Neuronal stem cell (in vitro differentiated cells): ENCODE measurements at regions not wholly inside any gene's neighbourhood (a gene's known extent, or its start where the extent isn't known, plus 50 kb on each side); places are given as distances from the start of the nearest gene placed in this dataset.

ENCODE experiments used
- DNase-seq: peaks from one replicate; pipeline ENCODE4 v3.0.0-alpha.2; 2013; ENCODE audit warnings: low spot score
- H2AFZ ChIP-seq: one replicate; pipeline ENCODE4 v1.6.1; 2013; ENCODE audit warnings: mild to moderate bottlenecking, low read length, inconsistent platforms
- H2AK5ac ChIP-seq: 2 replicates; pipeline ENCODE4 v1.6.1; 2013; ENCODE audit warnings: low read depth, mild to moderate bottlenecking, inconsistent platforms, low read length, moderate library complexity, mixed read lengths
- H2BK120ac ChIP-seq: 2 replicates; pipeline ENCODE4 v1.6.1; 2013; ENCODE audit warnings: low read depth, mild to moderate bottlenecking, inconsistent platforms, low read length, moderate library complexity, mixed read lengths
- H2BK12ac ChIP-seq: one replicate; pipeline ENCODE4 v1.6.1; 2013; ENCODE audit warnings: low read length, inconsistent platforms
- H2BK15ac ChIP-seq: 2 replicates; pipeline ENCODE4 v1.6.1; 2013; ENCODE audit warnings: mild to moderate bottlenecking, low read length, inconsistent platforms, mixed read lengths
- H2BK5ac ChIP-seq: one replicate; pipeline ENCODE4 v1.6.1; 2013; ENCODE audit warnings: inconsistent platforms, mild to moderate bottlenecking, low read length, moderate library complexity
- H3K14ac ChIP-seq: one replicate; pipeline ENCODE4 v1.6.1; 2013; ENCODE audit warnings: low read length, inconsistent platforms
- H3K18ac ChIP-seq: 2 replicates; pipeline ENCODE4 v1.6.1; 2013; ENCODE audit warnings: low read length, inconsistent platforms
- H3K23ac ChIP-seq: 2 replicates; pipeline ENCODE4 v1.6.1; 2013; ENCODE audit warnings: low read depth, mild to moderate bottlenecking, mixed read lengths, low read length, inconsistent platforms; ENCODE audit not compliant: poor library complexity
- H3K27ac ChIP-seq: replicated peaks from 3 replicates; pipeline ENCODE4 v1.5.1; 2013; ENCODE audit warnings: low read length, inconsistent platforms
- H3K27me3 ChIP-seq, 3 experiments: 2 replicates each; pipeline ENCODE4 v1.6.1; 2013; ENCODE audit warnings: low read length in 3 of 3, mild to moderate bottlenecking in 2 of 3, inconsistent platforms in 1 of 3, low read depth in 1 of 3, mixed read lengths in 1 of 3, moderate library complexity in 1 of 3; ENCODE audit not compliant: control insufficient read depth in 3 of 3, insufficient read depth in 3 of 3
- H3K36me3 ChIP-seq, 2 donors: replicated peaks in 1 of 2; 2 replicates each; pipeline ENCODE4 v1.6.1; 2013; ENCODE audit warnings: low read length in 2 of 2; ENCODE audit not compliant: control insufficient read depth in 2 of 2, insufficient read depth in 2 of 2
- H3K4ac ChIP-seq: 2 replicates; pipeline ENCODE4 v1.6.1; 2013; ENCODE audit warnings: inconsistent platforms, mild to moderate bottlenecking, low read length, moderate library complexity
- H3K4me1 ChIP-seq, 2 donors: 1 replicate in 1 of 2; 2 replicates in 1 of 2; pipeline ENCODE4 v1.6.1; 2013; ENCODE audit warnings: low read length in 2 of 2, low read depth in 1 of 2; ENCODE audit not compliant: control insufficient read depth in 2 of 2, insufficient read depth in 1 of 2
- H3K4me2 ChIP-seq: one replicate; pipeline ENCODE4 v1.6.1; 2013; ENCODE audit warnings: mild to moderate bottlenecking, low read length, inconsistent platforms; ENCODE audit not compliant: insufficient read depth, poor library complexity, severe bottlenecking
- H3K4me3 ChIP-seq, 2 donors: 2 replicates each; pipeline ENCODE4 v1.5.1; 2013; ENCODE audit warnings: low read length in 2 of 2, mild to moderate bottlenecking in 2 of 2, inconsistent platforms in 1 of 2, moderate library complexity in 1 of 2
- H3K79me1 ChIP-seq: one replicate; pipeline ENCODE4 v1.6.1; 2013; ENCODE audit warnings: low read depth, mild to moderate bottlenecking, inconsistent platforms, low read length, moderate library complexity
- H3K9ac ChIP-seq: one replicate; pipeline ENCODE4 v1.6.1; 2013; ENCODE audit warnings: mild to moderate bottlenecking, low read depth, low read length, inconsistent platforms; ENCODE audit not compliant: poor library complexity
- H3K9me3 ChIP-seq, 2 donors: replicated peaks in 1 of 2; 2 replicates each; pipeline versions ENCODE3 to v1.6.1; 2013; ENCODE audit warnings: low read length in 2 of 2, mild to moderate bottlenecking in 2 of 2, inconsistent platforms in 1 of 2, low read depth in 1 of 2, mixed read lengths in 1 of 2, moderate library complexity in 1 of 2; ENCODE audit not compliant: control insufficient read depth in 2 of 2, insufficient read depth in 1 of 2
- H4K8ac ChIP-seq: one replicate; pipeline ENCODE4 v1.6.1; 2013; ENCODE audit warnings: low read depth, mild to moderate bottlenecking, inconsistent platforms, low read length, moderate library complexity
- H4K91ac ChIP-seq: one replicate; pipeline ENCODE4 v1.6.1; 2013; ENCODE audit warnings: low read length, low read depth, mild to moderate bottlenecking, inconsistent platforms; ENCODE audit not compliant: poor library complexity
- WGBS, 2 donors: extraction: QIAGEN DNeasy Blood & Tissue Kit; methylation state at CpG; one replicate each; pipeline ENCODE4 v1.1.7; 2013; ENCODE audit warnings: missing lambda C conversion rate in 2 of 2, mixed read lengths in 1 of 2; ENCODE audit not compliant: insufficient read length in 2 of 2, insufficient replicate concordance in 1 of 2; ENCODE audit errors: extremely low coverage in 2 of 2; 5-methylcytosine and 5-hydroxymethylcytosine counted together

DNA sequence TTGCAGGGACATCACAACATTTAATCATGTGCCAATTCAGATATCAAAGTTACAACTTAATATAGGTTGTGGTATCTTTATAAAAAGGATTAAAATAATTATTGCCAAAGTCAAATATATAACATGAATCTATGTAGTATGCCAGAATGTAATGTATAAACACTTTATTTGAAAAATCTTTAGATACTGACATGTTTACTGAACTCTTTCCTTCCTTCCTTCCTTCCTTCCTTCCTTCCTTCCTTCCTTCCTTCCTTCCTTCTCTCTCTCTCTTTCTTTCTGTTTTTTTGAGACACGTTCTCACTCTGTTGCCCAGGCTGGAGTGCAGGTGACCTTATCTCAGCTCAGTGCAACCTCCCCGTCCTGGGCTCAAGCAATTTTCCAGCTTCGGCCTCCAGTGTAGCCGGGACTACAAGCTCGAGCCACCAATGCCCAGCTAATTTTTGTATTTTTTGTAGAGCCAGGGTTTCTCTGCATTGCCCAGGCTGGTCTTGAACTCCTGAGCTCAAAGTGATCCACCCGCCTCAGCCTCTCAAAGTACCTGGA lies 496.8 kb upstream of the CITED2 start:
- Histone ChIP-seq H3K27me3 (no peaks in the 10 kb centered on the region), H3K4me1 (peaks cover 1 to 4% of the 10 kb centered on the region in 2 donors), H3K9ac (no peak overlapping the region), H4K91ac (no peak overlapping the region), H3K36me3 (no peaks in the 10 kb centered on the region), H3K4ac (no peak overlapping the region), H4K8ac (no peak overlapping the region), H3K4me3 (no peak overlapping the region), H2AK5ac (no peak overlapping the region), H2BK15ac (no peak overlapping the region), H3K79me1 (peaks cover 2% of the 10 kb centered on the region), H3K4me2 (no peak overlapping the region), H3K9me3 (no peaks in the 10 kb centered on the region), H2BK5ac (no peak overlapping the region), H3K18ac (no peak overlapping the region), H3K27ac (no peak overlapping the region), H2BK120ac (no peak overlapping the region), H3K14ac (no peak overlapping the region), H2BK12ac (no peak overlapping the region), H2AFZ (no peak overlapping the region), H3K23ac (no peak overlapping the region)
- WGBS, 2 donors, result no CpG with 5 or more reads among the region's 6 CpGs
- DNase-seq, result no peak

DNA sequence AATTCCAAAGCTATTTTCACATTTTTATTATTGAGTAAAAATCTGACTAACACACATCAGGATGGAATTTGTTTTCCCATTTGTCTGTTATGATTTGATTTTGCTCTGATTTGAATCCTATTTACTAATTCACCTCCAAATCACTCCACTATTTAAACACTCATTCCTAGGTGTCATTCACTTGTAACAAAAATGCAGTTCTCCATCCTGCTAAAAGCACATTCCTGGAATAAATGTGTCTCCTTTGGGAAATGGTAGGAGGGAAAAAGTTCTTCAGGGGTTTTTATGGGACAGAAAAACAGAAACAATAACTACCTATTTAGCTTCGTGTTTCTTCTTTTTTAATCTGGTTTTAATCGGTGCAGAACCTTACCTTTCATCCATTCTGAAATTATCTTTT lies 494.1 kb upstream of the CITED2 start:
- Histone ChIP-seq H3K9ac (no peak overlapping the region), H2BK15ac (no peak overlapping the region), H3K4me1 (peaks cover 1 to 4% of the 10 kb centered on the region in 2 donors), H3K79me1 (no peaks in the 10 kb centered on the region), H3K14ac (no peak overlapping the region), H3K9me3 (peaks cover 0 to 3% of the 10 kb centered on the region in 2 donors), H3K18ac (no peak overlapping the region), H3K27me3 (no peaks in the 10 kb centered on the region), H2BK12ac (no peak overlapping the region), H3K4me2 (no peak overlapping the region), H3K4me3 (no peak overlapping the region), H3K23ac (no peak overlapping the region), H2AFZ (no peak overlapping the region), H2BK120ac (no peak overlapping the region), H2AK5ac (no peak overlapping the region), H4K8ac (no peak overlapping the region), H3K27ac (no peak overlapping the region), H3K36me3 (no peaks in the 10 kb centered on the region), H3K4ac (no peak overlapping the region), H2BK5ac (no peak overlapping the region), H4K91ac (no peak overlapping the region)
- no CpG with 5 or more reads among the region's 2 CpGs for WGBS, 2 donors
- no peak for DNase-seq

DNA sequence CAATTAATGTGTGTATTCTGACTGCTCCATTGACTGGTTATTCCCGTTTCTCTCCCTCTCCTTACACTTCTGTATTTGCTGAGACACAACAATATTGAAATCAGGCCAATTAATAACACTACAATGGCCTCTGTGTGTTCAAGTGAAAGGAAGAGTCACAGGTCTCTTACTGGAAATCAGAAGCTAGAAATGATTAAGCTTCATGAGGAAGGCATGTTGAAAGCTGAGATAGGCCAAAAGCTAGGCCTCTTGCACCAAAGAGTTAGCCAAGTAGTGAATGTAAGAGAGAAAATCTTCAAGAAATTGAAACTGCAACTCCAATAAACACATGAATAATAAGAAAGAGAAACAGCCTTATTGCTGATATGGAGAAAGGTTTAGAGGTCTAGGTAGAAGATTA lies 489.5 kb upstream of the CITED2 start:
- Histone ChIP-seq H3K9ac (no peak overlapping the region), H3K9me3 (peaks cover 0 to 3% of the 10 kb centered on the region in 2 donors), H3K4me2 (no peak overlapping the region), H3K36me3 (no peaks in the 10 kb centered on the region), H3K27ac (no peak overlapping the region), H3K18ac (no peak overlapping the region), H3K4me3 (no peak overlapping the region), H2AK5ac (no peak overlapping the region), H2BK12ac (no peak overlapping the region), H2BK5ac (no peak overlapping the region), H3K27me3 (no peaks in the 10 kb centered on the region), H3K4ac (no peak overlapping the region), H3K79me1 (no peaks in the 10 kb centered on the region), H3K4me1 (no peaks in the 10 kb centered on the region), H2BK120ac (no peak overlapping the region), H3K14ac (no peak overlapping the region), H4K91ac (no peak overlapping the region), H4K8ac (no peak overlapping the region), H3K23ac (no peak overlapping the region), H2AFZ (no peak overlapping the region), H2BK15ac (no peak overlapping the region)
- no peak for DNase-seq
- no CpG with 5 or more reads among the region's 1 CpG for WGBS, 2 donors

DNA sequence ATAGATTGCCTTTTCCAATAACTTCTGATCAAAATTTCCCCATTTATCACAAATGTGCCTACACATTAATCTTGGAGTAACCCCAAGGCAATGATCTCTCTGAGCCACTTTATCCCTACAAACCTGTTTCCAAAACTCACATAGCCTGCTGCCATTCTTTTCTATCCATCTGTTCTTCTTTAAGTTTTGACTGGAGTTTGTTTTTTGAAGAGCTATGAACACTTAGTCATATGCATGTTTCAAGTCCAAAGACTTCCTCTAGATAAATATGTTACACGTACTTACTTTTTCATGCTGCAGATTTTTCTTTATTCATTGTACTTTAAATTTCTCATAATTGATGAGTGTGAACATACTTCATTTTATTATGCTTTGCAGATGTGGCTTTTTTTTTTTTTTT lies 488.9 kb upstream of the CITED2 start:
- no CpG with 5 or more reads among the region's 1 CpG for WGBS, 2 donors
- no peak for DNase-seq
- no peaks in the 10 kb centered on the region for H3K36me3 ChIP-seq

More for the DNA sequence above, 488.9 kb upstream of the CITED2 start:
- Histone ChIP-seq H2BK12ac (no peak overlapping the region), H3K18ac (no peak overlapping the region), H4K91ac (no peak overlapping the region), H4K8ac (no peak overlapping the region), H2BK5ac (no peak overlapping the region), H2AFZ (no peak overlapping the region), H3K27me3 (no peaks in the 10 kb centered on the region), H3K23ac (no peak overlapping the region), H3K4me3 (no peak overlapping the region), H2BK120ac (no peak overlapping the region), H2BK15ac (no peak overlapping the region), H3K14ac (no peak overlapping the region), H2AK5ac (no peak overlapping the region), H3K9ac (no peak overlapping the region), H3K27ac (no peak overlapping the region), H3K79me1 (no peaks in the 10 kb centered on the region), H3K4me1 (no peaks in the 10 kb centered on the region), H3K4ac (no peak overlapping the region), H3K4me2 (no peak overlapping the region), H3K9me3 (peaks cover 0 to 3% of the 10 kb centered on the region in 2 donors)
